GM12865 (cell line): ENCODE measurements at regions not wholly inside any gene's neighbourhood (a gene's known extent, or its start where the extent isn't known, plus 50 kb on each side); places are given as distances from the start of the nearest gene placed in this dataset.

ENCODE experiments used
- DNase-seq: peaks from one replicate; pipeline ENCODE4 v3.0.0; 2010; ENCODE audit warnings: low read depth
- H3K4me3 ChIP-seq: 2 replicates; pipeline ENCODE4 v1.5.1; 2011; ENCODE audit warnings: mild to moderate bottlenecking, low read depth, low read length, control low read depth
- CTCF ChIP-seq: IDR thresholded peaks from 2 replicates; pipeline ENCODE4 v1.5.1; 2011; ENCODE audit warnings: low read length, control low read depth, low read depth, inconsistent platforms; ENCODE audit not compliant: insufficient read depth; ENCODE audit errors: missing control alignments

- H3K4me3 ChIP-seq, result peak overlapping the region; percentile 61
- TF ChIP-seq CTCF, result no peak
- DNase-seq, result peak; percentile 67
Measured at GRCh38 chr3:27632431-27633223, 89.5 kb downstream of the EOMES start.

- peak; percentile 22 for DNase-seq
- no peak for TF ChIP-seq CTCF
- no peak overlapping the region for H3K4me3 ChIP-seq
Measured at GRCh38 chr3:27630885-27631284, 91.2 kb downstream of the EOMES start.

- no peak for DNase-seq
Measured at GRCh38 chr3:27629366-27629765, 92.8 kb downstream of the EOMES start.

GRCh38 chr3:27628026-27628750 lies 93.9 kb downstream of the EOMES start:
- DNase-seq, result no peak
- H3K4me3 ChIP-seq, result no peak overlapping the region
- no peak for TF ChIP-seq CTCF

More at GRCh38 chr3:27629366-27629765, 92.8 kb downstream of the EOMES start:
- TF ChIP-seq CTCF, result no peak
- no peak overlapping the region for H3K4me3 ChIP-seq

- DNase-seq, result no peak
- no peak for TF ChIP-seq CTCF
Measured at GRCh38 chr3:27626596-27627118, 95.5 kb downstream of the EOMES start.

GRCh38 chr3:27625864-27626263 lies 96.3 kb downstream of the EOMES start:
- H3K4me3 ChIP-seq, result no peak overlapping the region
- no peak for TF ChIP-seq CTCF
- DNase-seq, result no peak

More at GRCh38 chr3:27626596-27627118, 95.5 kb downstream of the EOMES start:
- H3K4me3 ChIP-seq, result no peak overlapping the region
